Thymus (tissue), 11 donors: ENCODE measurements at regions not wholly inside any gene's neighbourhood (a gene's known extent, or its start where the extent isn't known, plus 50 kb on each side); places are given as distances from the start of the nearest gene placed in this dataset.
A peak's percentile ranks its signal among the peaks of the same experiment; 100 is the strongest.

Source experiments
- DNase-seq, 9 donors: peaks; one replicate each; pipeline ENCODE4 v3.0.0-alpha.2; 2013; ENCODE audit warnings: low spot score in 9 of 9, low read depth in 6 of 9, missing footprints in 1 of 9
- H3K27ac ChIP-seq, 2 donors: one replicate each; pipeline ENCODE4 v1.5.1; 2013; ENCODE audit warnings: control low read depth in 1 of 2, low read depth in 1 of 2, low read length in 1 of 2, mild to moderate bottlenecking in 1 of 2, moderate library complexity in 1 of 2
- H3K27me3 ChIP-seq, 2 donors: one replicate each; pipeline ENCODE4 v1.5.1; 2013; ENCODE audit warnings: low read length in 1 of 2; ENCODE audit not compliant: control insufficient read depth in 2 of 2, insufficient read depth in 1 of 2
- H3K36me3 ChIP-seq, 2 donors: one replicate each; pipeline ENCODE4 v1.5.1; 2013; ENCODE audit warnings: low read length in 1 of 2, mild to moderate bottlenecking in 1 of 2, moderate library complexity in 1 of 2; ENCODE audit not compliant: control insufficient read depth in 2 of 2, insufficient read depth in 2 of 2
- H3K4me1 ChIP-seq, 2 donors: one replicate each; pipeline ENCODE4 v1.5.1; 2013; ENCODE audit warnings: low read length in 2 of 2; ENCODE audit not compliant: control insufficient read depth in 2 of 2, insufficient read depth in 2 of 2
- H3K4me3 ChIP-seq, 2 donors: one replicate each; pipeline ENCODE4 v1.5.1; 2013; ENCODE audit warnings: low read length in 2 of 2, control low read depth in 1 of 2, mild to moderate bottlenecking in 1 of 2
- H3K9me3 ChIP-seq, 2 donors: one replicate each; pipeline ENCODE4 v1.5.1; 2013; ENCODE audit warnings: low read length in 1 of 2, mild to moderate bottlenecking in 1 of 2; ENCODE audit not compliant: control insufficient read depth in 2 of 2, insufficient read depth in 1 of 2
- WGBS: extraction: QIAGEN DNeasy Blood & Tissue Kit; methylation state at CpG from one replicate; pipeline ENCODE4 v1.1.7; 2013; 5-methylcytosine and 5-hydroxymethylcytosine counted together
- donor health status: healthy.

DNA sequence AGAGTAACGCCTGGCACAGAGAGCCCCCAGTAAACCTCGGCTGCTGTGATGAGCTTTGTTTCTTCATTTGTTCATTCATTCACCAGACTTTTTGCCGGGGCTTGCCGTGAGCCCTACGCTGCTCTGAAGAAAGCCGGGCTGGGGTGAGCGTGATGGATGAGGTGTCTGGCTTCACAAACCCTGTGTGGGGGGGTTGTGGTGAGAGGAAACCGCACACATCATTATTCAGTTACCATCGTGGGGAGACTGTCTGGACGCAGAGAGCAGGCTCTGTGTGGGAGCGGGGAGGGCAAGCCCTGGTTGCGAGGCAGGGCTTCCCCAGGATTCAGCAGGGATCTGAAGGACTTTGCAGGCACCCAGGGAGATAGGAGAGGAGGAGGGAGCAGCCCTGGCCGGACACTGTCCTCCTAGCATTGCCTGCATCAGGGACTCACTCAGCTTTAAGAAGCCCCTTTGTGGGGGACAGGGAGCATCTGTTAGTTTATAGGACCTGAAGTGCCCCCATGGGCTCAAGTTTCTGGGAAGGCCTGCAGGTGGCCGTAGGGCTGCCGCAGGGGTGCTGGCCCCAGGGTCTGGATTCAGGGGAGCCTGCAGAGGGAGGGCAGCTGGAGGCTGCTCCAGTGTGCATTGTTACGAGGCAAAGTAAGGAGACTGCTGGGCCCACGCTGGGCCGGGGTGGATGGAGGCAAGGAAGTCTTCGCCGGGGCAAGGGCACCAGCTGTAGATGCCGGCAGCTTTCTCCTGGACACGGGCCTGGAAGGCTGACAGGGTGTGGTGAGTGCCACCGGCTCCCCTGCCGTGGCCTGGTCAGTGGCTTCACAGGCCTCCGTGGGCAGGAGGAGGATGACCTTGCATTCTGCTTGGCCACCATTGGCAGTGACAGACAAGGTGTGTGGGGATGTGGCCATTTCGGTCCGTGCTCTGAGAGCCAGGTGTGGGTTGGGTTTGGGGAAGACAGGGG, 334.5 kb downstream of the SEC14L1 start:
- DNase-seq, result peak in 1 of 9 donors; percentile 47
- no peak overlapping the region for H3K4me3 ChIP-seq
- peaks cover 57 to 91% of the 10 kb centered on the region in 2 donors for H3K36me3 ChIP-seq
- peaks cover 61 to 100% of the 10 kb centered on the region in 2 donors for H3K4me1 ChIP-seq
- peaks cover 0 to 5% of the 10 kb centered on the region in 2 donors for H3K9me3 ChIP-seq
- 55% methylated on average over 27 of the region's 27 CpGs for WGBS
- peak overlapping the region; percentile 19 to 54 for H3K27ac ChIP-seq
- H3K27me3 ChIP-seq, result no peaks in the 10 kb centered on the region

DNA sequence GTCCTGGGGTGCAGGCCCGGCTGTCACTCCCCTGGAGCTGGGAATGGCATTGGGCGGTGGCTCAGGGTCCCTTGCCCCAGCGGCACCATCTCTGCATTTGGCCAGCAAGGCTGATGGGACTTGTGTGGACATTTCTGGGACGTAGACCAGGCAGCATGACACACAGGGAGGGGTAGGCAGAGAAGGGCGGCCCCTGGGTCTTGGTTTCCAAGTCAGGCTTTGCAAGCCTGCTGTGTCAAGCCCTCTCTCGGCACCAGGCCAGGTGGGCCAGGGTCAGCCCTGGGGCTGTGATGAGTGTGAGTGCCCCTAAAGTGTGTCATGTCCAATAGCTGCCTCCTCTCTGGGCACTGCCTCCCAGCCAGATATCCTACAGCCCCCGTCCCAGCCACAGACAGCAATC, 335.2 kb downstream of the SEC14L1 start:
- H3K4me3 ChIP-seq, result no peak overlapping the region
- H3K27me3 ChIP-seq, result no peaks in the 10 kb centered on the region
- no peak for DNase-seq
- H3K36me3 ChIP-seq, result peaks cover 57 to 90% of the 10 kb centered on the region in 2 donors
- H3K27ac ChIP-seq, result no peak overlapping the region
- 96% methylated on average over 7 of the region's 7 CpGs for WGBS
- H3K9me3 ChIP-seq, result peaks cover 0 to 5% of the 10 kb centered on the region in 2 donors
- peaks cover 54 to 99% of the 10 kb centered on the region in 2 donors for H3K4me1 ChIP-seq

DNA sequence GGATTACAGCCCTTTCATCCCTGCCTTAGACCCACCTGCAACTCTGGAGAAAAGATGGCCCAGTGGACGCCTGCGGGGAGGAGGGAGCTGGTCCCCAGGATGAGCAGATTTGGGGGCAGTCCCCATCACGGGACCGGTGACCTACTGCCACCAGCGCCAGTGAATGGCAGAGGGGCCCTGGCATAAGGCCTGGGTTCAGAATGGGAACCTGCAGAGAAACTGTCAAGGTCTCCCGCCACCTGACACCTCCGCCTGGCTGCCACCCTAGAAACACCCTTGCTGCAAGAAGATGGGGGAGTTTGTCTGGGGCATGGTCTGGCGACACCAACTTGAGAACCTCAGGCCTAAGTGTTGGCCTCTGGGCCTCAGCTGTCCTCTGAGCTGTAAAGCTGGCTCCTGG, 335.7 kb downstream of the SEC14L1 start:
- no peak for DNase-seq
- Histone ChIP-seq H3K9me3 (peaks cover 0 to 5% of the 10 kb centered on the region in 2 donors), H3K4me3 (no peak overlapping the region), H3K27ac (peak overlapping the region; percentile 25 to 41), H3K36me3 (peaks cover 57 to 90% of the 10 kb centered on the region in 2 donors), H3K27me3 (no peaks in the 10 kb centered on the region), H3K4me1 (peaks cover 50 to 97% of the 10 kb centered on the region in 2 donors)
- 94% methylated on average over 8 of the region's 8 CpGs for WGBS

DNA sequence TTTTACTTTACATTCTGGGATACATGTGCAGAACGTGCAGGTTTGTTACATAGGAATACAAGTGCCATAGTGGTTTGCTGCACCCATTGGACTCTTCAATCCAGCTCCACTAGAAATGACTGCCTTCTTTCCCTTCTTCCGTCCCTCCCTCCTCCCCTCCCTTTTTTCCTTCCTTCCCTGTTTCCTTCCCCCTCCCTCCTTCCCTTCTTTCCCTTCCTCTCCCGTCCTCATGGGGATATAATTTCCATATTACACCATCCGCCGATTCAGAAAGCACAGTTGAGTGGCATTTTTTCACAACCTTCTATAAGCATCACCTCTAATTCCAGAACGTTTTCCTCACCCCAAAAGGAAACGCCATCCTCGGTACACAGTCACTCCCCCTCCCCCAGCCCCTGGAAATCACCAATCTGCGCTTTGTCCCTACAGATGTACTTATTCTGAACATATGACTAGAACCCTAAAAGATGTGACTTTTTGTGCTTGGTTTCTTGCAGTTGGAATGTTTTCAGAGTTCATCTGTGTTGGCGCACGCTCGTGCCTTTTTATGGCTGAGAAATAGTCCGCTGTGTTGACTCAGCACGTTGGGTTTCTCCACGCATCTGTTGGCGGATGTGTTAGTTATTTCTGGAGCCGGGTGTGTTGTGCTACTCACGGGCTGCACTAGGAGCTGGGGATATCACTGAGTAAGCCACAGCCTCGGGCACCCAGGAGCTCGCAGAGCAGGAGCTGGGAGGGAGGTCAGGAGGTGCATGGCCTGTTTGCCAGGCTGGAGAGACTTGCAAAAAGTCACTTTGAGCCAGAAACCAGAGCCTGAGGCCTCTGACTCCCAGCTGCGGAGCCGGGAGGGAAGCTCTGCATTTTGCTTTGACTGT, 336.4 kb downstream of the SEC14L1 start:
- WGBS, result 87% methylated on average over 22 of the region's 22 CpGs
- DNase-seq, result peak in 1 of 9 donors; percentile 47

DNA sequence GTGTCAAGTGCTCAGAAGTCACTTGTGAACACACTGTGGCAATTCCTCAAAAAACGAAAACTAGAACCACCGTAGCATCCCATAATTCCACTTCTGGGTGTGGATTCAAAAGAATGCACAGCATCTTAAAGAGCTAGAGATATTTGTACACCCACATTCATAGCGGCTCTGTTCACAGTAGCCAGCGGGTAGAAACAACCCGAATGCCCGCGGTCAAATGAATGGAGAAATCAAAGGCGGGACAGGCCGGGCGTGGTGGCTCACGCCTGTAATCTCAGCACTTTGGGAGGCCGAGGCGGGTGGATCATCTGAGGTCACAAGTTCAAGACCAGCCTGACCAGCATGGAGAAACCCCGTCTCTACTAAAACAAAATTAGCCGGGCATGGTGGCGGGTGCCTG, 337.5 kb downstream of the SEC14L1 start:
- WGBS, result 97% methylated on average over 16 of the region's 16 CpGs
- no peak overlapping the region for H3K27ac ChIP-seq

More for the DNA sequence above, 336.4 kb downstream of the SEC14L1 start:
- Histone ChIP-seq H3K27me3 (no peaks in the 10 kb centered on the region), H3K27ac (peak overlapping the region; percentile 41 to 53), H3K4me3 (no peak overlapping the region), H3K36me3 (peaks cover 59 to 90% of the 10 kb centered on the region in 2 donors), H3K9me3 (peaks cover 0 to 5% of the 10 kb centered on the region in 2 donors), H3K4me1 (peaks cover 43 to 96% of the 10 kb centered on the region in 2 donors)

DNA sequence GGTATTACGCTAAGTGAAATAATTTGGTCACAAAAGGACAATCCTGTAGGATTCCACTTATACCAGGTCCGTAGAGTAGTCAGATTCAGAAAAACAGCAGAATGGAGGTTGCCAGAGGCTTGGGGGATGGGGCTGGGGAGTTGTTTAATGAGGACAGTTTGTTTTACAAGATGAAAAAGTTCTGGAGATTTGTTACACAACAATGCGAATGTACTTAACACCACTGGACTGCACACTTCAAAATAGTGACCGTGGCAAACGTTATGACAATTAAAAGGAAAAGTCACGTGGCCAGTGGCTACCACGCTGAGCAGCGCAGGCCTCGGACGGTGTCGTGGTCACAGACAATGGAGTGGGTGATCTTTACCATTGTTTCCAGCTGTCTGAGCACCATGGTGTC, 338.1 kb downstream of the SEC14L1 start:
- peaks cover 0 to 15% of the 10 kb centered on the region in 2 donors for H3K9me3 ChIP-seq
- peaks cover 30 to 78% of the 10 kb centered on the region in 2 donors for H3K4me1 ChIP-seq
- 93% methylated on average over 11 of the region's 11 CpGs for WGBS
- H3K27ac ChIP-seq, result peak overlapping the region in 1 of 2 donors; percentile 41
- DNase-seq, result no peak
- peaks cover 69 to 90% of the 10 kb centered on the region in 2 donors for H3K36me3 ChIP-seq
- no peaks in the 10 kb centered on the region for H3K27me3 ChIP-seq
- no peak overlapping the region for H3K4me3 ChIP-seq

More for the DNA sequence above, 337.5 kb downstream of the SEC14L1 start:
- H3K27me3 ChIP-seq, result no peaks in the 10 kb centered on the region
- peaks cover 34 to 84% of the 10 kb centered on the region in 2 donors for H3K4me1 ChIP-seq
- H3K9me3 ChIP-seq, result peaks cover 0 to 9% of the 10 kb centered on the region in 2 donors
- H3K36me3 ChIP-seq, result peaks cover 63 to 90% of the 10 kb centered on the region in 2 donors
- DNase-seq, result no peak
- H3K4me3 ChIP-seq, result no peak overlapping the region

DNA sequence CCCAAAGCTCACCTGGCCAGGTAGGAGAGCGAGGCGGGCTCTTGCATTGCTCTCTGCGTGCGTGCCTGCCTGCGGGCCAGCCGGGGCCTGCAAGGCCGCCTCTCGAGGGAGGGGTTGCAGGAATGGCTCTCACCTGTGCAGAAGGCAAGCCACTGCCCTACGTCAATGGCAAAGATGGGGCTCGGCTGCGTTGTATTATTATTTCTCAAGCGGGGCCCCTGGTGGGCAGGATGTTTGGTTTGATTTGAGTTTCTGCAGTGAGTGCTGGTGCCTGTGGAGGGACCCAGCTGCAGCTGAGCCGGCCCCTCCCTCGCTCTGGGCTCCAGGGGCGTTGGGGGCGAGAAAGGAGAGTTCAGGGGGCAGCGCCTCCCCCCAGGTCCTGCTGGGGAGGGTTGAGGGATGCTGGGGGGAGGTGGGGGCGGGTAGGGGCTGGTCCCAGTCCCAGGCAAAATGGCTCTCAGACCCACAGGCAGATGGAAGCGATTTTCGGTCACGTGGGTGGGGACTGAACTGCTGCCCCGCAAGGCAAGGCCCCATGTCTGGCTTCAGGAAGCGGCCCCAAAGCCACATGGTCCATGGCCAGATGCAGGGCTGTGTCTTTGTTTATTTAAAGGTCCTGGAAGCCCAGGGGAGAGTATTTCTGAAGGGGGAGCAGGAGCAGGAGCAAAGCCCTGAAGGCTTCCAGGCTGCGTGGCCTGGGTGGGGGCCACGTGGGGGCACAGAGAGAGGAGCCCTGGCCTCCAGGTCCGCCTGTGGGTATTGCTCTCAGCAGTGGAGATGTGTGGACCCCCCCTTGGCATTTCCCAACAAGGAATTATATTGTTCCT, 338.8 kb downstream of the SEC14L1 start:
- WGBS, result 91% methylated on average over 26 of the region's 26 CpGs
- Histone ChIP-seq H3K27ac (peak overlapping the region; percentile 15 to 47), H3K9me3 (peaks cover 0 to 18% of the 10 kb centered on the region in 2 donors), H3K4me3 (no peak overlapping the region), H3K36me3 (peaks cover 73 to 85% of the 10 kb centered on the region in 2 donors), H3K4me1 (peaks cover 23 to 71% of the 10 kb centered on the region in 2 donors), H3K27me3 (no peaks in the 10 kb centered on the region)
- no peak for DNase-seq

DNA sequence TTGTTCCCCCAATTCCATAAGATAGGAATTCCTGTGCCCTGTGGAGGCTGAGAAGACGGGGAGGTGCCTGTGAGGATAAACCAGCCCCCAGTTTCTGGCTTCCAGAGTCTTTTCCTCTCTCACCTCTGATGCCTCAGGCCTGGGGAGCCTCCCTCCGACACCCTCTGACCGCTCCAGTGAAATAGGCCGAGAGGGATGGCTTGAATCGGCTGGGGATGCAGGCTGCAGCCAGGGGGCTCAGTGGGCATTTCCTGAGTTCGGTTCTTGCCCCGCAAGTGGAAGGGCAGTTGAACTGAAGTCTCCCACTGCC, 339.4 kb downstream of the SEC14L1 start:
- DNase-seq, result no peak

More for the DNA sequence above, 339.4 kb downstream of the SEC14L1 start:
- H3K27me3 ChIP-seq, result no peaks in the 10 kb centered on the region
- H3K9me3 ChIP-seq, result peaks cover 0 to 18% of the 10 kb centered on the region in 2 donors
- 94% methylated on average over 7 of the region's 7 CpGs for WGBS
- no peak overlapping the region for H3K4me3 ChIP-seq
- H3K4me1 ChIP-seq, result peaks cover 17 to 66% of the 10 kb centered on the region in 2 donors
- H3K27ac ChIP-seq, result peak overlapping the region; percentile 32 to 47
- peaks cover 72 to 83% of the 10 kb centered on the region in 2 donors for H3K36me3 ChIP-seq
